ENCODE measurements at regions not wholly inside any gene's neighbourhood (a gene's known extent, or its start where the extent isn't known, plus 50 kb on each side); places are given as distances from the start of the nearest gene placed in this dataset.

DNA sequence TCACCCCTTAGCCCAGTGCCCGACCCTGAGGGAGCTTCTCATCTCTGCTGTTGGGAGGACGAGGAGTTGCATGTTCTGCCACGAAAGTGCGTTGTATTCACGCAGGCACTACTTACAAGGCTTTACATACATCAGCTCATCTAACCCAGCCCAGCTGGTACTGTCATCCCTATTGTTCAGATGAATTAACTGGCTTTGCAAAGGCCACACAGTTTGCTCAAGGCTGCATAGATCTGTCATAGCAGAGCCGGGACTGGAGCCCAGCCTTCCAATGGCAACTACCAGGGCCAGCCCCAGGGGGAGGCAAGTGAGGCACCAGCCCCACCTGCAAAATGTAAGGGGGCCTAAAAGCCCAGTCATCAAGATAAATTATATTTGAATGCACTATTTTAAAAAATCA lies 257.6 kb downstream of the NFATC2 start:
- no peak for TF ChIP-seq POLR2A (IDR thresholded peaks at IDR 0.05)
- no peak for DNase-seq
- Histone ChIP-seq H3K9me3 (peaks cover 0 to 8% (median under 1%) of the 10 kb centered on the region in 4 donors), H3K36me3 (no peaks in the 10 kb centered on the region), H3K4me1 (no peaks in the 10 kb centered on the region), H3K27ac (no peak overlapping the region), H3K27me3 (no peaks in the 10 kb centered on the region), H3K4me3 (no peak overlapping the region)
- 61 to 85% (median 71%) methylated on average over 6 of the region's 6 CpGs for WGBS, 5 donors
- intact Hi-C loops (cut with DNase I; ENCODE audit: low total_unique reads): no loop called here

DNA sequence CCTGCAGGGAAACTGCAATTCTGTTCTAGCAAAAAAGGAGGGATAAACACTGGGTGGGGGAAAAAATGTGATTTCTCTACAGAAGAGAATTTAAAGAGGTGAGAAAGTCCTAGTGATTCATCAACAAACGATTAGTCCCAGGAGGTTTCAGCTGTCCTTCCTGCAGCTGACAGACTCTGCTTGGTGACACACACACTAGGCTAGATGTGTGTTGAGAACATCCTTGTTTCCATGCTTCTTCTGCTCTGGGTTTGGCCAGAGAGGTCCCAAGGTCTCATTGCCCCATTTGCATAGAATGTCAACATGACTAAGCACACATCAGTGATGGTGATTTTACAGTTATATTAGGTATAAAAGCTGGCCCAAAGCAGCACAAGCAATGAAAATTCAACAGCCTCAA lies 258.3 kb downstream of the NFATC2 start:
- no peaks in the 10 kb centered on the region for H3K36me3 ChIP-seq
- H3K9me3 ChIP-seq: peaks cover 0 to 5% (median 3%) of the 10 kb centered on the region in 4 donors
- TF ChIP-seq EP300 (IDR thresholded peaks at IDR 0.05) (no peak), POLR2A (IDR thresholded peaks at IDR 0.05) (no peak), POLR2AphosphoS5 (IDR thresholded peaks at IDR 0.05) (no peak)
- TF ChIP-seq, protein P1, sequence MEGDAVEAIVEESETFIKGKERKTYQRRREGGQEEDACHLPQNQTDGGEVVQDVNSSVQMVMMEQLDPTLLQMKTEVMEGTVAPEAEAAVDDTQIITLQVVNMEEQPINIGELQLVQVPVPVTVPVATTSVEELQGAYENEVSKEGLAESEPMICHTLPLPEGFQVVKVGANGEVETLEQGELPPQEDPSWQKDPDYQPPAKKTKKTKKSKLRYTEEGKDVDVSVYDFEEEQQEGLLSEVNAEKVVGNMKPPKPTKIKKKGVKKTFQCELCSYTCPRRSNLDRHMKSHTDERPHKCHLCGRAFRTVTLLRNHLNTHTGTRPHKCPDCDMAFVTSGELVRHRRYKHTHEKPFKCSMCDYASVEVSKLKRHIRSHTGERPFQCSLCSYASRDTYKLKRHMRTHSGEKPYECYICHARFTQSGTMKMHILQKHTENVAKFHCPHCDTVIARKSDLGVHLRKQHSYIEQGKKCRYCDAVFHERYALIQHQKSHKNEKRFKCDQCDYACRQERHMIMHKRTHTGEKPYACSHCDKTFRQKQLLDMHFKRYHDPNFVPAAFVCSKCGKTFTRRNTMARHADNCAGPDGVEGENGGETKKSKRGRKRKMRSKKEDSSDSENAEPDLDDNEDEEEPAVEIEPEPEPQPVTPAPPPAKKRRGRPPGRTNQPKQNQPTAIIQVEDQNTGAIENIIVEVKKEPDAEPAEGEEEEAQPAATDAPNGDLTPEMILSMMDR (IDR thresholded peaks at IDR 0.05): no peak
- H3K27ac ChIP-seq: no peak overlapping the region
- intact Hi-C loops (cut with DNase I; ENCODE audit: low total_unique reads): no loop called here
- WGBS, 5 donors: 36 to 52% (median 42%) methylated on average over 1 of the region's 1 CpG
- H3K4me1 ChIP-seq: no peaks in the 10 kb centered on the region
- no peaks in the 10 kb centered on the region for H3K27me3 ChIP-seq
- H3K4me3 ChIP-seq: no peak overlapping the region
- no peak for DNase-seq

DNA sequence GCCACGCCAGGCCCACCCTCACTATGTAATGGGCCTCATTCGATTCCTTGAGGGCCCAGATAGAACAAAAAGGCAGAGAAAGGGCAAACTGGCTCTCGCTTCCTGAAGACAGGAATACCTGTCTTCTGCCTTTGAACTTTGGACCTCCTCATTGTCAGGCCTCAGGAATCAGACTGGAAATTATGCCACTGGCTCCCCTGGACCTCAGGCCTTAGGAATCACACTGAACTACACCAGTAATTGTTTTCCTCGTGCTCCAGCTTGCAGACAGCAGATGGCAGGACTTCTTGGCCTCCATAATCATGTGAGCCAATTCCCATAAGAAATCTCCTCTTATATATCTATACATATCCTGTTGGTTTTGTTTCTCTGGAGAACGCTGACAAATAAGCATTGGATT lies 258.6 kb upstream of the KCNG1 start:
- WGBS, 5 donors: 79 to 86% (median 81%) methylated on average over 5 of the region's 5 CpGs

DNA sequence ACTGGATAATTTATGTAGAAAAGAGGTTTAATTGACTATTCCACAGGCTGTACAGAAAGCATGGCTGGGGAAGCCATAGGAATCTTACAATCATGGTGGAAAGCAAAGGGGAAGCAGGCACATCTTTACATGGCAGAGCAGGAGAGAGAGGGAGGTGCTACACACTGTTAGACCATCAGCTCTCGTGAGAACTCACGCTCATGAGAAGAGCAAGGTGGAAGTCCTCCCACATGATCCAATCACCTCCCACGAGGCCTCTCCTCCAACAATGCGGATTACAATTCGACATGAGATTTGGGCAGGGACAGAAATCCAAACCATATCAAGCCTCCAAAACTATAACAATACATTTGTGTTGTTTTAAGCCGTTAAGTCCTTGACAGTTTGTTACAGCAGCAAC lies 257.1 kb upstream of the KCNG1 start:
- Histone ChIP-seq H3K36me3 (no peaks in the 10 kb centered on the region), H3K4me1 (no peaks in the 10 kb centered on the region), H3K27ac (no peak overlapping the region), H3K4me3 (no peak overlapping the region), H3K27me3 (peaks cover 0 to 37% (median 3%) of the 10 kb centered on the region in 3 donors), H3K9me3 (peaks cover 0 to 5% (median 3%) of the 10 kb centered on the region in 4 donors)
- intact Hi-C loops (cut with DNase I; ENCODE audit: low total_unique reads): no loop called here
- TF ChIP-seq, protein P1 (IDR thresholded peaks at IDR 0.05): no peak
- TF ChIP-seq EP300 (IDR thresholded peaks at IDR 0.05) (no peak), POLR2AphosphoS5 (IDR thresholded peaks at IDR 0.05) (no peak), POLR2A (IDR thresholded peaks at IDR 0.05) (no peak)
- 84 to 89% (median 86%) methylated on average over 6 of the region's 6 CpGs for WGBS, 5 donors
- DNase-seq: no peak

More for the DNA sequence above, 258.6 kb upstream of the KCNG1 start:
- H3K27me3 ChIP-seq: peaks cover 0 to 22% (median 0%) of the 10 kb centered on the region in 3 donors
- no peaks in the 10 kb centered on the region for H3K36me3 ChIP-seq
- TF ChIP-seq POLR2A (IDR thresholded peaks at IDR 0.05): no peak
- TF ChIP-seq, protein P1 (IDR thresholded peaks at IDR 0.05): no peak
- no peak for TF ChIP-seq POLR2AphosphoS5 (IDR thresholded peaks at IDR 0.05)
- TF ChIP-seq EP300 (IDR thresholded peaks at IDR 0.05): no peak
- intact Hi-C loops (cut with DNase I; ENCODE audit: low total_unique reads): no loop called here
- H3K4me1 ChIP-seq: no peaks in the 10 kb centered on the region
- DNase-seq: no peak
- peaks cover 0 to 5% (median 3%) of the 10 kb centered on the region in 4 donors for H3K9me3 ChIP-seq
- H3K4me3 ChIP-seq: no peak overlapping the region
- H3K27ac ChIP-seq: no peak overlapping the region

DNA sequence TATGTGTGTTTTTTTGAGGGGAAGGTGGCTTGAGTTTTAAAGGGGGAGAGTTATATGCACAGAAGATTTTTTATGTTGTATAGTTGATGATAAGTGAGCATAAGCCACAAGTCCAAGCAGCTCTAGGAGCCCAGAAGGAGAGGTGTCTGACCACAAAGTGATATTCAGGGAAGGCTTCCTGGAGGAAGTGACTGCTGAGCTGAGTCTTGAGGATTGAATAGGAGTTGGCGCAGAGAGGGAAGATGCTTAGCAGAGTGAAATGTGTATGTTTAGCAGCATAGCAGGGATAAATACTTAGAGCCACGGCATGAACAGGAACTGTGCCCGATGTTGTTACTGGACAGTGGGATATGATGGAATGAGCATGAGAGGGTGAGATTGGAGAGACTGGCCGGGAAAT lies 255.1 kb upstream of the KCNG1 start:
- Histone ChIP-seq H3K4me1 (no peaks in the 10 kb centered on the region), H3K36me3 (no peaks in the 10 kb centered on the region), H3K27me3 (peaks cover 0 to 53% (median 15%) of the 10 kb centered on the region in 3 donors), H3K4me3 (no peak overlapping the region), H3K9me3 (peaks cover 0 to 5% (median 3%) of the 10 kb centered on the region in 4 donors), H3K27ac (no peak overlapping the region)
- intact Hi-C loops (cut with DNase I; ENCODE audit: low total_unique reads): no loop called here
- 73 to 94% (median 88%) methylated on average over 4 of the region's 4 CpGs for WGBS, 5 donors
- no peak for DNase-seq
- TF ChIP-seq, protein P1 (IDR thresholded peaks at IDR 0.05): no peak
- TF ChIP-seq POLR2A (IDR thresholded peaks at IDR 0.05) (no peak), EP300 (IDR thresholded peaks at IDR 0.05) (no peak), POLR2AphosphoS5 (IDR thresholded peaks at IDR 0.05) (no peak)

Measured in stomach (tissue), 8 donors.